K562 (cell line): ENCODE measurements at regions not wholly inside any gene's neighbourhood (a gene's known extent, or its start where the extent isn't known, plus 50 kb on each side); places are given as distances from the start of the nearest gene placed in this dataset.
A peak's percentile ranks its signal among the peaks of the same experiment; 100 is the strongest.

Source experiments
- BMI1 ChIP-seq: fragments of 150-350 bp; IDR thresholded peaks from 2 replicates; pipeline ENCODE4 v1.6.1; 2014; ENCODE audit warnings: low read length
- CCNT2 ChIP-seq: IDR thresholded peaks from 2 replicates; pipeline ENCODE4 v1.6.1; 2011; ENCODE audit warnings: borderline replicate concordance, low read depth, mild to moderate bottlenecking, moderate library complexity, mixed read lengths, low read length; ENCODE audit not compliant: insufficient read length; ENCODE audit errors: extremely low read depth
- CREBBP ChIP-seq: IDR thresholded peaks from one replicate; pipeline ENCODE4 v1.6.1; 2012; ENCODE audit warnings: low read depth, mild to moderate bottlenecking, control low read depth, inconsistent platforms, low read length
- EWSR1 ChIP-seq: fragments of 450-650 bp; IDR thresholded peaks from 2 replicates; pipeline ENCODE4 v1.6.1; 2018; ENCODE audit warnings: borderline replicate concordance, mild to moderate bottlenecking, low read depth, moderate library complexity; ENCODE audit not compliant: partially characterized antibody
- HMG20A ChIP-seq: fragments of 450-650 bp; formaldehyde crosslinking; conservative IDR thresholded peaks from 2 replicates; pipeline ENCODE4 v1.4.0; 2020; ENCODE audit warnings: mild to moderate bottlenecking, mixed read lengths
- HNRNPK ChIP-seq: fragments of 200-400 bp; formaldehyde crosslinking; IDR thresholded peaks from one replicate; pipeline ENCODE4 v1.6.1; 2018; ENCODE audit warnings: mild to moderate bottlenecking, low read depth, low read length; ENCODE audit not compliant: poor library complexity, severe bottlenecking
- HSF4 ChIP-seq: fragments of 250-450 bp; sonication (Bioruptor Pico); IDR thresholded peaks from 2 replicates; pipeline ENCODE4 v2.1.2; 2022; ENCODE audit warnings: mild to moderate bottlenecking, moderate library complexity, borderline replicate concordance
- KLF16 ChIP-seq: IDR thresholded peaks from 2 replicates; pipeline ENCODE4 v1.6.1; 2016; ENCODE audit warnings: antibody characterized with exemption
- L3MBTL2 ChIP-seq: fragments of 450-650 bp; IDR thresholded peaks from 2 replicates; pipeline ENCODE4 v1.6.1; 2016; ENCODE audit warnings: mild to moderate bottlenecking, moderate library complexity
- PTBP1 ChIP-seq: fragments of 200-400 bp; formaldehyde crosslinking; IDR thresholded peaks from 2 replicates; pipeline ENCODE4 v1.6.1; 2017; ENCODE audit warnings: low read depth, low read length
- PURB ChIP-seq: sonication (generic); formaldehyde crosslinking; IDR thresholded peaks from 2 replicates; pipeline ENCODE4 v1.9.0; 2021; ENCODE audit warnings: low read depth, mild to moderate bottlenecking, missing genetic modification reagents
- SETDB1 ChIP-seq: IDR thresholded peaks from one replicate; pipeline ENCODE4 v1.6.1; 2012; ENCODE audit warnings: low read length, control low read depth, inconsistent platforms
- XRCC3 ChIP-seq: fragments of 450-650 bp; IDR thresholded peaks from 2 replicates; pipeline ENCODE4 v1.6.1; 2017; ENCODE audit warnings: mild to moderate bottlenecking, moderate library complexity
- ZNF551 ChIP-seq: fragments of 250-450 bp; sonication (Bioruptor Pico); IDR thresholded peaks from 2 replicates; pipeline ENCODE4 v1.5.0; 2021; ENCODE audit warnings: mild to moderate bottlenecking, moderate library complexity
- ZNF696 ChIP-seq: fragments of 250-450 bp; sonication (Bioruptor Pico); conservative IDR thresholded peaks from 2 replicates; pipeline ENCODE4 v1.4.0; 2020; ENCODE audit warnings: mild to moderate bottlenecking, moderate library complexity
- ZSCAN32 ChIP-seq: fragments of 450-650 bp; formaldehyde crosslinking; IDR thresholded peaks from 2 replicates; pipeline ENCODE4 v1.4.0; 2020; ENCODE audit warnings: mild to moderate bottlenecking, moderate library complexity
- TF ChIP-seq, protein P1 (sequence below), 2 experiments: fragments of 450-650 bp in 1 of 2; IDR thresholded peaks; 2 replicates each; pipeline ENCODE4 v1.6.1; 2011 to 2017; ENCODE audit warnings: low read depth in 2 of 2, antibody characterized with exemption in 1 of 2, borderline replicate concordance in 1 of 2, low read length in 1 of 2, mild to moderate bottlenecking in 1 of 2, mixed read lengths in 1 of 2; ENCODE audit not compliant: control insufficient read depth in 1 of 2
- TF ChIP-seq, protein P2 (sequence below): fragments of 250-450 bp; sonication (Bioruptor Pico); IDR thresholded peaks from 2 replicates; pipeline ENCODE4 v1.9.0; 2021; ENCODE audit warnings: mild to moderate bottlenecking
- TF ChIP-seq, protein P3 (sequence below), 2 experiments: fragments of 450-650 bp; IDR thresholded peaks; 2 replicates each; pipeline ENCODE4 v1.6.1; 2016
- TF ChIP-seq, protein P4 (sequence below): fragments of 450-650 bp; IDR thresholded peaks from 2 replicates; pipeline ENCODE4 v1.6.1; 2016; ENCODE audit warnings: borderline replicate concordance
- TF ChIP-seq, protein P5 (sequence below): sonication (generic); formaldehyde crosslinking; IDR thresholded peaks from 2 replicates; pipeline ENCODE4 v1.8.0; 2022; ENCODE audit warnings: missing genetic modification reagents, mild to moderate bottlenecking, moderate library complexity, borderline replicate concordance

DNA sequence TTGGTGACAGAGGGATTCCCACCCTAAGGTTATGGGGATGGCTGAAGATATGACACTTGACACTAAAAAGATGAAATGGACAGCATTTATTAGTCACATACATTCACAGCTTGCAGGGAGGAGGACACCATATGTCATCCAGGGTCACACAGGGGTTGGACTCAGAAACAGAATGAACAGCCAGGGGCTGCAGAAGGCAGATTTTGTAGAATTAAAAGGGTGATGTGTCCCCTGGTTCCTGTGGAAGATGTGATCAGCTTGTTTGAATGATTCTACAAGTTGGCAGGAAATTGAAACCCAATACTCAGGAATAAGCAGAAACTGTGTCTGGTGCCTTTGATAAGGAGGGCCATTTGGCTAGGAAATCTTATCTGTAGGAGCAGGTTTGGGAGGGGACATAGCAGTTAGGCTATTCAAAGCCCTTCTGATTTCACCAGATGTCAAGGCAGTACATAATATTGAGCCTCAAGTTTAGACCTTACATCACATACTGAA is 102.3 kb upstream of the GRIN3A start (continued):
- TF ChIP-seq, protein P1, sequence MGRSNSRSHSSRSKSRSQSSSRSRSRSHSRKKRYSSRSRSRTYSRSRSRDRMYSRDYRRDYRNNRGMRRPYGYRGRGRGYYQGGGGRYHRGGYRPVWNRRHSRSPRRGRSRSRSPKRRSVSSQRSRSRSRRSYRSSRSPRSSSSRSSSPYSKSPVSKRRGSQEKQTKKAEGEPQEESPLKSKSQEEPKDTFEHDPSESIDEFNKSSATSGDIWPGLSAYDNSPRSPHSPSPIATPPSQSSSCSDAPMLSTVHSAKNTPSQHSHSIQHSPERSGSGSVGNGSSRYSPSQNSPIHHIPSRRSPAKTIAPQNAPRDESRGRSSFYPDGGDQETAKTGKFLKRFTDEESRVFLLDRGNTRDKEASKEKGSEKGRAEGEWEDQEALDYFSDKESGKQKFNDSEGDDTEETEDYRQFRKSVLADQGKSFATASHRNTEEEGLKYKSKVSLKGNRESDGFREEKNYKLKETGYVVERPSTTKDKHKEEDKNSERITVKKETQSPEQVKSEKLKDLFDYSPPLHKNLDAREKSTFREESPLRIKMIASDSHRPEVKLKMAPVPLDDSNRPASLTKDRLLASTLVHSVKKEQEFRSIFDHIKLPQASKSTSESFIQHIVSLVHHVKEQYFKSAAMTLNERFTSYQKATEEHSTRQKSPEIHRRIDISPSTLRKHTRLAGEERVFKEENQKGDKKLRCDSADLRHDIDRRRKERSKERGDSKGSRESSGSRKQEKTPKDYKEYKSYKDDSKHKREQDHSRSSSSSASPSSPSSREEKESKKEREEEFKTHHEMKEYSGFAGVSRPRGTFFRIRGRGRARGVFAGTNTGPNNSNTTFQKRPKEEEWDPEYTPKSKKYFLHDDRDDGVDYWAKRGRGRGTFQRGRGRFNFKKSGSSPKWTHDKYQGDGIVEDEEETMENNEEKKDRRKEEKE (IDR thresholded peaks at IDR 0.05; ENCODE audit: borderline replicate concordance in 1 of 2, control insufficient read depth in 1 of 2, low read depth in 2 of 2, low read length in 1 of 2): no peak
- TF ChIP-seq HMG20A (no peak), HNRNPK (no peak), PTBP1 (no peak), HSF4 (CRISPR knock-in tag) (no peak), BMI1 (no peak), KLF16 (peak; percentile 99), EWSR1 (no peak), L3MBTL2 (peak; percentile 11), ZNF551 (CRISPR knock-in tag) (no peak), SETDB1 (no peak), CCNT2 (peak; percentile 100), ZNF696 (no peak), CREBBP (no peak), XRCC3 (no peak), ZSCAN32 (no peak), PURB (CRISPR knock-in tag) (no peak)
- TF ChIP-seq, protein P2, sequence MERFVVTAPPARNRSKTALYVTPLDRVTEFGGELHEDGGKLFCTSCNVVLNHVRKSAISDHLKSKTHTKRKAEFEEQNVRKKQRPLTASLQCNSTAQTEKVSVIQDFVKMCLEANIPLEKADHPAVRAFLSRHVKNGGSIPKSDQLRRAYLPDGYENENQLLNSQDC (CRISPR knock-in tag): no peak
- TF ChIP-seq, protein P3, sequence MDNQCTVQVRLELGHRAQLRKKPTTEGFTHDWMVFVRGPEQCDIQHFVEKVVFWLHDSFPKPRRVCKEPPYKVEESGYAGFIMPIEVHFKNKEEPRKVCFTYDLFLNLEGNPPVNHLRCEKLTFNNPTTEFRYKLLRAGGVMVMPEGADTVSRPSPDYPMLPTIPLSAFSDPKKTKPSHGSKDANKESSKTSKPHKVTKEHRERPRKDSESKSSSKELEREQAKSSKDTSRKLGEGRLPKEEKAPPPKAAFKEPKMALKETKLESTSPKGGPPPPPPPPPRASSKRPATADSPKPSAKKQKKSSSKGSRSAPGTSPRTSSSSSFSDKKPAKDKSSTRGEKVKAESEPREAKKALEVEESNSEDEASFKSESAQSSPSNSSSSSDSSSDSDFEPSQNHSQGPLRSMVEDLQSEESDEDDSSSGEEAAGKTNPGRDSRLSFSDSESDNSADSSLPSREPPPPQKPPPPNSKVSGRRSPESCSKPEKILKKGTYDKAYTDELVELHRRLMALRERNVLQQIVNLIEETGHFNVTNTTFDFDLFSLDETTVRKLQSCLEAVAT (IDR thresholded peaks at IDR 0.05): peak in 1 of 2 experiments; percentile 29; a peak in 1 of 4 replicates
- TF ChIP-seq, protein P4, sequence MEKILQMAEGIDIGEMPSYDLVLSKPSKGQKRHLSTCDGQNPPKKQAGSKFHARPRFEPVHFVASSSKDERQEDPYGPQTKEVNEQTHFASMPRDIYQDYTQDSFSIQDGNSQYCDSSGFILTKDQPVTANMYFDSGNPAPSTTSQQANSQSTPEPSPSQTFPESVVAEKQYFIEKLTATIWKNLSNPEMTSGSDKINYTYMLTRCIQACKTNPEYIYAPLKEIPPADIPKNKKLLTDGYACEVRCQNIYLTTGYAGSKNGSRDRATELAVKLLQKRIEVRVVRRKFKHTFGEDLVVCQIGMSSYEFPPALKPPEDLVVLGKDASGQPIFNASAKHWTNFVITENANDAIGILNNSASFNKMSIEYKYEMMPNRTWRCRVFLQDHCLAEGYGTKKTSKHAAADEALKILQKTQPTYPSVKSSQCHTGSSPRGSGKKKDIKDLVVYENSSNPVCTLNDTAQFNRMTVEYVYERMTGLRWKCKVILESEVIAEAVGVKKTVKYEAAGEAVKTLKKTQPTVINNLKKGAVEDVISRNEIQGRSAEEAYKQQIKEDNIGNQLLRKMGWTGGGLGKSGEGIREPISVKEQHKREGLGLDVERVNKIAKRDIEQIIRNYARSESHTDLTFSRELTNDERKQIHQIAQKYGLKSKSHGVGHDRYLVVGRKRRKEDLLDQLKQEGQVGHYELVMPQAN: no peak
- TF ChIP-seq, protein P5, sequence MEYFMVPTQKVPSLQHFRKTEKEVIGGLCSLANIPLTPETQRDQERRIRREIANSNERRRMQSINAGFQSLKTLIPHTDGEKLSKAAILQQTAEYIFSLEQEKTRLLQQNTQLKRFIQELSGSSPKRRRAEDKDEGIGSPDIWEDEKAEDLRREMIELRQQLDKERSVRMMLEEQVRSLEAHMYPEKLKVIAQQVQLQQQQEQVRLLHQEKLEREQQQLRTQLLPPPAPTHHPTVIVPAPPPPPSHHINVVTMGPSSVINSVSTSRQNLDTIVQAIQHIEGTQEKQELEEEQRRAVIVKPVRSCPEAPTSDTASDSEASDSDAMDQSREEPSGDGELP (CRISPR knock-in tag): no peak
